WTC11 (cell line): ENCODE measurements at regions not wholly inside any gene's neighbourhood (a gene's known extent, or its start where the extent isn't known, plus 50 kb on each side); places are given as distances from the start of the nearest gene placed in this dataset.

Experiments used
- ATF2 ChIP-seq: sonication (generic); formaldehyde crosslinking; IDR thresholded peaks from 2 replicates; pipeline ENCODE4 v1.8.1; 2022; ENCODE audit warnings: low read depth, missing genetic modification reagents, borderline replicate concordance
- ATF3 ChIP-seq: sonication (generic); formaldehyde crosslinking; conservative IDR thresholded peaks from 2 replicates; pipeline ENCODE4 v1.8.1; 2022; ENCODE audit warnings: mild to moderate bottlenecking, missing genetic modification reagents
- CREB1 ChIP-seq: sonication (generic); formaldehyde crosslinking; IDR thresholded peaks from 2 replicates; pipeline ENCODE4 v1.8.0; 2023; ENCODE audit warnings: mild to moderate bottlenecking, missing genetic modification reagents
- CTCF ChIP-seq: fragments of 200-600 bp; IDR thresholded peaks from 2 replicates; pipeline ENCODE4 v1.8.0; 2022; ENCODE audit warnings: antibody characterized with exemption
- JUN ChIP-seq: sonication (generic); formaldehyde crosslinking; IDR thresholded peaks from 2 replicates; pipeline ENCODE4 v1.8.0; 2023; ENCODE audit warnings: mild to moderate bottlenecking, missing genetic modification reagents
- MXD4 ChIP-seq: fragments of 250-450 bp; sonication (Bioruptor Pico); IDR thresholded peaks from 2 replicates; pipeline ENCODE4 v1.8.0; 2021; ENCODE audit warnings: mild to moderate bottlenecking, moderate library complexity, borderline replicate concordance
- SMAD4 ChIP-seq: sonication (generic); formaldehyde crosslinking; IDR thresholded peaks from 2 replicates; pipeline ENCODE4 v1.8.0; 2022; ENCODE audit warnings: mild to moderate bottlenecking, missing genetic modification reagents
- SP1 ChIP-seq: sonication (generic); formaldehyde crosslinking; conservative IDR thresholded peaks from 2 replicates; pipeline ENCODE4 v1.8.1; 2022; ENCODE audit warnings: missing genetic modification reagents
- TEAD4 ChIP-seq: sonication (generic); formaldehyde crosslinking; IDR thresholded peaks from 2 replicates; pipeline ENCODE4 v1.8.0; 2022; ENCODE audit warnings: mild to moderate bottlenecking, missing genetic modification reagents
- USF1 ChIP-seq: sonication (generic); formaldehyde crosslinking; IDR thresholded peaks from 2 replicates; pipeline ENCODE4 v1.8.0; 2022; ENCODE audit warnings: mild to moderate bottlenecking, missing genetic modification reagents
- ZNF512 ChIP-seq: sonication (generic); formaldehyde crosslinking; IDR thresholded peaks from 2 replicates; pipeline ENCODE4 v1.8.1; 2022; ENCODE audit warnings: missing genetic modification reagents, borderline replicate concordance
- ZNF532 ChIP-seq: fragments of 250-450 bp; sonication (Bioruptor Pico); IDR thresholded peaks from 2 replicates; pipeline ENCODE4 v1.9.0; 2021; ENCODE audit warnings: mild to moderate bottlenecking, borderline replicate concordance
- ZSCAN18 ChIP-seq: fragments of 250-450 bp; sonication (Bioruptor Pico); IDR thresholded peaks from 2 replicates; pipeline ENCODE4 v2.1.2; 2022; ENCODE audit warnings: mild to moderate bottlenecking, moderate library complexity

- TF ChIP-seq CTCF (no peak), JUN (CRISPR knock-in tag) (no peak), MXD4 (CRISPR knock-in tag) (no peak), CREB1 (CRISPR knock-in tag) (no peak), SP1 (CRISPR knock-in tag) (no peak), USF1 (CRISPR knock-in tag) (no peak), ATF2 (CRISPR knock-in tag) (no peak), SMAD4 (CRISPR knock-in tag) (no peak), ATF3 (no peak), TEAD4 (CRISPR knock-in tag) (no peak), ZNF512 (CRISPR knock-in tag) (no peak), ZSCAN18 (CRISPR knock-in tag) (no peak), ZNF532 (CRISPR knock-in tag) (no peak)
Observed at GRCh38 chr13:22134261-22134660, 463.4 kb downstream of the FGF9 start.
